ENCODE measurements at regions not wholly inside any gene's neighbourhood (a gene's known extent, or its start where the extent isn't known, plus 50 kb on each side); places are given as distances from the start of the nearest gene placed in this dataset.

DNA sequence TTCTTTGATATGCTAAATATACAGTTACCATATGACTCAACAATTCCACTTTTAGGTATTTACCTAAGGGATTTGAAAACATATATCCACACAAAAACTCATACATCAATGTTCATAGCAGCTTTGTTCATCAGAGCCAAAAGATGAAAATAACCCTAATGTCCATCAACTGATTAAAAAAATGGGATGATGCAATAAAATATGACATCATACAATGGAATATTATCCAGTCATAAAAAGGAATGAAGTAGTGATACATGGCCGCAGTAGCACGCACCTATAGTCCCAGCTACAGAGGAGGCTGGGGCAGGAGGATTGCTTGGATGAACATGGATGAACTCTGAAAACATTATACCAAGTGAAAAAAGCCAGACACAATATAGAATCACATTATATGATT lies 101.4 kb upstream of the SIRPA start:
- TF ChIP-seq RFX5 (IDR thresholded peaks at IDR 0.05; ENCODE audit: low read depth, low read length): no peak
- TF ChIP-seq, protein P1, sequence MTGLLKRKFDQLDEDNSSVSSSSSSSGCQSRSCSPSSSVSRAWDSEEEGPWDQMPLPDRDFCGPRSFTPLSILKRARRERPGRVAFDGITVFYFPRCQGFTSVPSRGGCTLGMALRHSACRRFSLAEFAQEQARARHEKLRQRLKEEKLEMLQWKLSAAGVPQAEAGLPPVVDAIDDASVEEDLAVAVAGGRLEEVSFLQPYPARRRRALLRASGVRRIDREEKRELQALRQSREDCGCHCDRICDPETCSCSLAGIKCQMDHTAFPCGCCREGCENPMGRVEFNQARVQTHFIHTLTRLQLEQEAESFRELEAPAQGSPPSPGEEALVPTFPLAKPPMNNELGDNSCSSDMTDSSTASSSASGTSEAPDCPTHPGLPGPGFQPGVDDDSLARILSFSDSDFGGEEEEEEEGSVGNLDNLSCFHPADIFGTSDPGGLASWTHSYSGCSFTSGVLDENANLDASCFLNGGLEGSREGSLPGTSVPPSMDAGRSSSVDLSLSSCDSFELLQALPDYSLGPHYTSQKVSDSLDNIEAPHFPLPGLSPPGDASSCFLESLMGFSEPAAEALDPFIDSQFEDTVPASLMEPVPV (CRISPR knock-in tag; IDR thresholded peaks at IDR 0.05): no peak
- TF ChIP-seq PHF20 (CRISPR knock-in tag; IDR thresholded peaks at IDR 0.05): no peak

Data from HepG2 (cell line).